Cardiac fibroblast (primary cell): ENCODE measurements at regions not wholly inside any gene's neighbourhood (a gene's known extent, or its start where the extent isn't known, plus 50 kb on each side); places are given as distances from the start of the nearest gene placed in this dataset.

Experiments
- DNase-seq, 2 donors: peaks; one replicate each; pipeline versions ENCODE4 v3.0.0 to v3.0.0-alpha.2; 2010; ENCODE audit warnings: low read depth in 2 of 2
- H3K4me3 ChIP-seq, 2 donors: replicated peaks in 1 of 2; 1 replicate in 1 of 2; 2 replicates in 1 of 2; pipeline ENCODE4 v1.5.1; 2011; ENCODE audit warnings: low read depth in 2 of 2, low read length in 2 of 2, mild to moderate bottlenecking in 2 of 2, moderate library complexity in 1 of 2
- TF ChIP-seq, protein P1 (sequence below): IDR thresholded peaks from one replicate; pipeline ENCODE4 v1.5.1; 2011; ENCODE audit warnings: low read depth, mild to moderate bottlenecking, low read length, inconsistent platforms

DNA sequence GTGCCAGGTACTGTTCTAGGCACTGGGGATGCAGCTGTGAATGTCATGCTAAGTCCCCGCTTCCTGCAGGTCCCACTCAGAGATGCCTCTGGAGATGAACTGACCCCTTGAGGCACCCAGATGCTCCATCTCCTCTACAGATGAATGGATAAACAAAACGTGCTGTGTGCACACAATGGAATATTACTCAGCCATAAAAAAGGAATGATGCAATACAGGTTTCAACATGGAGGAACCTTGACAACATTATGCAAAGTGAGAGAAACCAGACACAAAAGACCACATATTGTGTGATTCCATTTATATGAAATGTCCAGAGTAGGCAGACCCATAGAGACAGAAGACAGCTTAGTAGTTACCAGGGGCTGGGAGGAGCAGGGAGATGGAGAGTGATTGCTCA lies 320.1 kb upstream of the DIO3 start:
- no peak overlapping the region for H3K4me3 ChIP-seq
- no peak for DNase-seq
- TF ChIP-seq, protein P1, sequence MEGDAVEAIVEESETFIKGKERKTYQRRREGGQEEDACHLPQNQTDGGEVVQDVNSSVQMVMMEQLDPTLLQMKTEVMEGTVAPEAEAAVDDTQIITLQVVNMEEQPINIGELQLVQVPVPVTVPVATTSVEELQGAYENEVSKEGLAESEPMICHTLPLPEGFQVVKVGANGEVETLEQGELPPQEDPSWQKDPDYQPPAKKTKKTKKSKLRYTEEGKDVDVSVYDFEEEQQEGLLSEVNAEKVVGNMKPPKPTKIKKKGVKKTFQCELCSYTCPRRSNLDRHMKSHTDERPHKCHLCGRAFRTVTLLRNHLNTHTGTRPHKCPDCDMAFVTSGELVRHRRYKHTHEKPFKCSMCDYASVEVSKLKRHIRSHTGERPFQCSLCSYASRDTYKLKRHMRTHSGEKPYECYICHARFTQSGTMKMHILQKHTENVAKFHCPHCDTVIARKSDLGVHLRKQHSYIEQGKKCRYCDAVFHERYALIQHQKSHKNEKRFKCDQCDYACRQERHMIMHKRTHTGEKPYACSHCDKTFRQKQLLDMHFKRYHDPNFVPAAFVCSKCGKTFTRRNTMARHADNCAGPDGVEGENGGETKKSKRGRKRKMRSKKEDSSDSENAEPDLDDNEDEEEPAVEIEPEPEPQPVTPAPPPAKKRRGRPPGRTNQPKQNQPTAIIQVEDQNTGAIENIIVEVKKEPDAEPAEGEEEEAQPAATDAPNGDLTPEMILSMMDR = no peak

DNA sequence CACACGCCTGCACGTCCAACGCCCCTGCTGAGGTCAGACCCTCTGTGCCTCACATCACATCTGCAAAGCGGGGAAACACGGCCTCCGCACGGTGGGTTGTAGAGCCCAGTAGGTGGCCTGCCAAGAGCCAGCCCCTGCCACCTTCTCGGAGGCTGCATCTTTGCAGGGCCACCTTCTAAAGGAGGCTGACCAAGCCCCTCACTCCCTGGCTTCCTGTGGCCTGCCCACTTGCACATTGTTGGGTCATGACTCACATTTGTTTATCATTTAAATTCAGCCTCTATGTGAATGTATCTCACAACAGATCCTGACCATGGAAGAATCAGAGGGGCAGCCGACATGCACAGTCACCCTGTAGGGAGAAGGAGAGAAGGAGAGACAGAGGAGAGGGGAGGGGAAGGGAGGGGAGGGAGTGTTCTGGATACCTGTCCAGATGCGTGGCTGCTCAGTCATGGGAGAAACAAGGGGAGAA lies 319.5 kb upstream of the DIO3 start:
- DNase-seq = no peak
- H3K4me3 ChIP-seq = no peak overlapping the region
- TF ChIP-seq, protein P1 = no peak

DNA sequence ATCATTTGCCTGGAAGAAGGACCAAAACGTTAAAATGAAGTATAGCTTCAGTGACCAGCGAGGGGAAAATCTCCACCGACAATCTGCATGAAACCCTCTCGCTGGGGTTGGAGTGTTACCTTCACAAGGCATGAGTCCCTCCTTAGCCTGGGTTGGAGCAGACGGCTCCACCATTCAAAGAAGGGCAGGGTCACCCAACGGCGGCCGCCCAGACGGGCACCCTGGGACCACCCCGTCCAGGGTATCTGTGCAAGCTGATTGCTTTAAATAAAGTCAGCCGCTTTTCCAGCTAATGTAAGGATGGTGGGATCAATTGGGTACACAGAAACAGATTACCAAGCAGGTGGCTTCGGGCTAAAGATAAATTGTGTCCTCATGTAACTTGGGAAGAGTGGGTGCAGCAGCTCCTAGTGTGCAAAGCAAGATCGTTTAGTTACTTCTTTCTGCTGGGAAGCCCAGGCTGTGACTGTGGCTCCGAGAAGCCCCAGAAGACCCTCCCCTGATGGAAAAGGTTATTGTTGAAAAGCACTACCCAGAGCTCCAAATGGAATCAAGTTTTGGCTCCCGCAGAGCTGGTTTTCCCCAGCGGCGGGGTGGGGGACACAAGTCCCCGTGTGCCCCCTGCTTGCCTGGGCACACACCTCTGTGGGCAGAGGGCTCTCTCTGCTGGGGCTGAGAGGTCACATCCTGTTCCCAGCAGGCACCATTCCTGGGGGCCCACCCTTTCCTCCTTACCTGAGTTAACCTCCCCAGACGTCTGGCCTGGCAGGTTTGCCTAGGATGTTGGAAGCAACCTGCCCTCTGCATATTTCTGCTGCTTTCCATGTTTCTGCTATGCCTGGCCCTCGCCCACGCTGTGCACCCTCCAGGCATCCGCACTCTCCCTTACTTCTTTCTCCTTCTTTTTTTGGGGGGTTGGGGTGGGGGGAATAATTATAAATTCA lies 318.6 kb upstream of the DIO3 start:
- TF ChIP-seq, protein P1 = no peak
- DNase-seq = no peak
- no peak overlapping the region for H3K4me3 ChIP-seq

DNA sequence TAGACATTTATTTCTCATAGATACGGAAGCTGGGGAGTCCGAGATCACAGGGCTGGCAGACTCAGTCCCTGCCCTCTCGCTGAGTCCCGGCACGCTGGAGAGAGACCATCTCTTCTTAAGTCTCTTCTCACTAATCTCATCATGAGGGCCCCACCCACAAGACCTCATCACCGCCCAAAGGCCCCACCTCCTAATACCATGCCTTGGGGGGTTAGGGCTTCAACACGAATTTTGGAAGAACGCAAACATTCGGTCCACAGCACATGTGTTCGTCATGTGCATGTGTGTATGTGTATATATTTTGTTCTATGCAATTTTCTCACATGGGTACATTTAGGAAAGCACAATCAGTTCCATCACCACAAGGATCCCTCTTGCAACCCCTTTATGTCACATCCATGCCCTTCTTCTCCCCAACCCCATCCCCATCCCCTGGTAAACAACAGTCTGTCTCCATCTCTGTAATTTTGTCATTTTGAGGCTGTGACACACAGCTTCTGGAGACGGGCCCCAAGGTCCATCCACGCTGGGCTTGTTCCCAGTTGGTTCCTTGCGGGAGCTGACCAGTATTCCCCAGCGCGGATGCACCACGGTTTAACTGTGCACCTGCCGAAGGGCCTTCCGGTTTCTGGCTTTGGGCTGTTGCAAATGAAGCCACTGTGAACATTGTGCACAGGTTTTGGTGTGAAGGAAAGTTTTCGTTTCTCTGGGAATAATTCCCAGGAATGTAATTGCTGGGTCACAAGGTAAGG lies 317.5 kb upstream of the DIO3 start:
- TF ChIP-seq, protein P1 = no peak
- H3K4me3 ChIP-seq = no peak overlapping the region
- DNase-seq = no peak

DNA sequence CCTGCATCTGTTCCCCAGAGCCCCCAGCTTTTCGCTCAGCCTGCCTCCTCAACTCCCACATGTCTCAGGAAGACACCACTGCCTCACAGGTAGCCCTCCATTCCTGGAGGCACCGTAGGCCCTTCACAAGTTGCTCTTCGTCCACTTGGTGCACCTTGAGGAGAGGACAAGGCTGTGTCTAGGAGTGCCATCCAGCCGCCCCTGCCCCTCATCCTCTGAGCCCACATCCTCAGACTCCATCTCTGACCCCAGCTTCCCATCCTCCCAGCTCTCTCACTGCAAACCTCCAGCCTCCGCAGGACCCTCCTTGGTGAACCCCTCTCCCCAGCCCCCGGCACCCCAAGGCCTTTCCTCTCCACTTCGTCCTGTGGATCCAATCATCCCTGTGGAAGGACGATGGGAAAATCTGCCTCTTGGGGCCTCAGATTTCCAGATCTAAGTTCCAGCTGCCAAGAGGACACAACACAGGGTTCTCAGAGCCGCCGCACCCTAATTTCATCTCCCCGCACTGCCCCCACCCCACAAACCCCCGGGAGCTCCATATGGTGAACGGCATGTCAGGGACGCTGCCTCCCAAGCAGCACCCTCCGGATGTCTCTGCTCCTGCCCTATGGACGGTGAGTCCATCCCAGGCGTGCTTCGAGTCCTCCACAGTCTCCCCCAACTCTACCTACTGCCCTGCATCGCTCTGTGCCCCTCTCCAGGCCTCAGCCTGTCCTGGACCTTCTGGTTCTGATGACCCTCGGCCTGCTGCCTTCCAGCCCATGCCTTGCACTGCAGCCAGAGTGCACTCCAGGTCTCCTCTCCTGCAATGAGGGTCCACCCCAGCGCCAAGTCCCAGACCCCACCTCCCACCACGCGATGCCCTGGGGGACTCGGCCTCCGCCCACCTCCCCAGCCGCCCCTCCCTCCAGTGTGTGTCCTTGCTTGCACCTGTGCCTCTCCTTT lies 314.1 kb upstream of the DIO3 start:
- TF ChIP-seq, protein P1 = no peak
- no peak for DNase-seq

More for the DNA sequence above, 314.1 kb upstream of the DIO3 start:
- H3K4me3 ChIP-seq = no peak overlapping the region
